ENCODE measurements at regions not wholly inside any gene's neighbourhood (a gene's known extent, or its start where the extent isn't known, plus 50 kb on each side); places are given as distances from the start of the nearest gene placed in this dataset.

- H2BK12ac ChIP-seq (ENCODE audit: low read depth, low read length): no peak overlapping the region
- POLR2A ChIA-PET (ENCODE audit: partially characterized antibody): no interaction called here
- H3K27me3 ChIP-seq (replicated peaks in 1 of 4; ENCODE audit: control insufficient read depth in 3 of 4, extremely low read depth in 1 of 4, insufficient read depth in 3 of 4, low read length in 3 of 4): no peaks in the 10 kb centered on the region
- no peak overlapping the region for H2AFZ ChIP-seq (ENCODE audit: low read length)
- H3K36me3 ChIP-seq (ENCODE audit: control insufficient read depth in 2 of 4, insufficient read depth in 4 of 4, low read length in 3 of 4): no peaks in the 10 kb centered on the region
- DNase-seq (ENCODE audit: low read depth in 1 of 2, low spot score in 2 of 2) (peak in 1 of 2 experiments; percentile 7), FAIRE-seq (no peak)
- H3K14ac ChIP-seq (ENCODE audit: insufficient read length): no peak overlapping the region
- H3K9ac ChIP-seq (replicated peaks in 1 of 4; ENCODE audit: extremely low read depth in 1 of 4, low read depth in 3 of 4, low read length in 3 of 4): no peak overlapping the region
- H3K4me3 ChIP-seq (ENCODE audit: extremely low read depth in 1 of 4, insufficient read depth in 2 of 4, low read depth in 3 of 4, low read length in 4 of 4): no peak overlapping the region
- no peak overlapping the region for H3K4me2 ChIP-seq (ENCODE audit: insufficient read depth in 1 of 2, low read depth in 2 of 2, low read length in 2 of 2)
- H3K23ac ChIP-seq (ENCODE audit: insufficient read length): no peak overlapping the region
- H2BK20ac ChIP-seq (ENCODE audit: low read length): no peak overlapping the region
- no peak overlapping the region for H2BK120ac ChIP-seq (replicated peaks; ENCODE audit: low read depth, low read length)
- no peak overlapping the region for H4K5ac ChIP-seq (ENCODE audit: insufficient read length, low read depth, low read length)
- CTCF ChIA-PET (ENCODE audit: partially characterized antibody): interaction anchor here (0.5 to 2.2 kb wide), 9 partner anchors 10 to 557 kb away, joined by 3 to 9 read pairs (median 4); no protein-coding TSS in a partner anchor
- H2BK15ac ChIP-seq (ENCODE audit: low read length): no peak overlapping the region
- peaks cover 0 to 9% (median 7%) of the 10 kb centered on the region in 4 experiments; a peak in 6 of 7 replicates for H3K4me1 ChIP-seq (replicated peaks in 1 of 4; ENCODE audit: control insufficient read depth in 3 of 4, insufficient read depth in 4 of 4, low read length in 3 of 4)
- no peaks in the 10 kb centered on the region for H4K20me1 ChIP-seq (replicated peaks in 1 of 2; ENCODE audit: control insufficient read depth in 1 of 2, insufficient read depth in 2 of 2, low read length in 2 of 2)
- H3K9me3 ChIP-seq (ENCODE audit: insufficient read depth in 2 of 2, low read depth in 1 of 2, low read length in 1 of 2): peaks cover 0 to 8% of the 10 kb centered on the region in 2 experiments; a peak in 2 of 4 replicates
- no peak overlapping the region for H3K4ac ChIP-seq (replicated peaks; ENCODE audit: insufficient read length, low read depth, low read length)
- no peak overlapping the region for H2BK5ac ChIP-seq (ENCODE audit: low read depth, low read length)
- WGBS, 2 experiments (ENCODE audit: extremely low coverage in 1 of 2, insufficient coverage in 1 of 2, insufficient read length in 1 of 2, insufficient replicate concordance in 2 of 2, low coverage in 1 of 2, low lambda C conversion rate in 2 of 2, missing lambda C conversion rate in 1 of 2): 89% methylated on average over 10 of the region's 10 CpGs; no CpG with 5 or more reads in 1 of the 2 experiments
- H3K79me1 ChIP-seq (ENCODE audit: low read depth, low read length): no peaks in the 10 kb centered on the region
- no peak overlapping the region for H2AK5ac ChIP-seq (ENCODE audit: low read depth, low read length)
- H4K91ac ChIP-seq (replicated peaks; ENCODE audit: insufficient read length, low read length): no peak overlapping the region
- H3K18ac ChIP-seq (ENCODE audit: extremely low read depth, low read length): no peak overlapping the region
- H3K23me2 ChIP-seq (ENCODE audit: low read depth, low read length): no peaks in the 10 kb centered on the region
- H3K27ac ChIP-seq (ENCODE audit: low read depth, low read length): no peak overlapping the region
- H3K56ac ChIP-seq (replicated peaks; ENCODE audit: insufficient read length, low read depth, low read length): no peak overlapping the region
- H4K8ac ChIP-seq (ENCODE audit: extremely low read depth, insufficient read depth, low read length): no peak overlapping the region
- no peaks in the 10 kb centered on the region for H3K79me2 ChIP-seq (ENCODE audit: control insufficient read depth in 1 of 2, insufficient read depth in 2 of 2, low read length in 2 of 2)
- TF ChIP-seq SP2 (IDR thresholded peaks at IDR 0.05; ENCODE audit: low read length): no peak
- TF ChIP-seq ASH2L (IDR thresholded peaks at IDR 0.05; ENCODE audit: low read length): no peak
- TF ChIP-seq MAX (IDR thresholded peaks at IDR 0.05): peak; percentile 34; the same call in 1 of the 2 replicates
- TF ChIP-seq JUN (IDR thresholded peaks at IDR 0.05; ENCODE audit: low read depth, low read length): no peak
- no peak for TF ChIP-seq YY1 (IDR thresholded peaks at IDR 0.05; ENCODE audit: low read depth, low read length)
- peak in 1 of 2 experiments; percentile 28; a peak in 1 of 4 replicates for TF ChIP-seq RAD21 (IDR thresholded peaks at IDR 0.05 in 1 of 2, conservative IDR thresholded peaks at IDR 0.05 in 1 of 2; ENCODE audit: low read depth in 2 of 2, low read length in 2 of 2)
- TF ChIP-seq CTCF (IDR thresholded peaks at IDR 0.05; ENCODE audit: control extremely low read depth in 1 of 3, insufficient read depth in 1 of 3, low read depth in 1 of 3, low read length in 3 of 3): peak; percentile 72 to 75 (median 72)
- no peak for TF ChIP-seq ZNF274 (IDR thresholded peaks at IDR 0.05; ENCODE audit: borderline replicate concordance, extremely low read depth, low read length)
- no peak for TF ChIP-seq CHD2 (IDR thresholded peaks at IDR 0.05; ENCODE audit: low read length)
- no peak for TF ChIP-seq POLR2A (IDR thresholded peaks at IDR 0.05; ENCODE audit: control extremely low read depth in 1 of 2, low read depth in 2 of 2, low read length in 2 of 2)
- TF ChIP-seq BRCA1 (IDR thresholded peaks at IDR 0.05; ENCODE audit: low read depth, low read length): no peak
- no peak for TF ChIP-seq MAFK (IDR thresholded peaks at IDR 0.05; ENCODE audit: low read depth, low read length)
- TF ChIP-seq KDM1A (IDR thresholded peaks at IDR 0.05; ENCODE audit: borderline replicate concordance, low read length): no peak
Measured at GRCh38 chr10:30709229-30709628, 79.7 kb upstream of the LYZL2 start.

All from H1 (cell line).